Activated T-helper 1 cell treated with anti-CD3 and anti-CD28 coated beads, Interleukin-12 subunit alpha, Interleukin-12 subunit beta, Interleukin-2, Interleukin-4 antibody, amounts not matched to agents 30 ng/mL and 10 ng/mL and 1 ng/mL, durations not matched to agents 14 hours and 24 hours and 36 hours (primary cell): ENCODE measurements at regions not wholly inside any gene's neighbourhood (a gene's known extent, or its start where the extent isn't known, plus 50 kb on each side); places are given as distances from the start of the nearest gene placed in this dataset.
"Not testable (repeated sequence)": the region's sequence is repeated elsewhere in the genome, so short reads cannot be mapped to it uniquely, and the experiment has no call there.

Source experiments
- DNase-seq: peaks from one replicate; pipeline ENCODE4 v3.0.0; 2021; ENCODE audit warnings: low spot score
- H3K27ac Mint-ChIP-seq: one replicate; pipeline ENCODE4 v1.8.0; 2021; ENCODE audit warnings: mild to moderate bottlenecking, mixed read lengths
- H3K27me3 Mint-ChIP-seq: one replicate; pipeline ENCODE4 v1.8.0; 2022; ENCODE audit warnings: mild to moderate bottlenecking, moderate library complexity, mixed read lengths; ENCODE audit not compliant: insufficient read depth
- H3K36me3 Mint-ChIP-seq: one replicate; pipeline ENCODE4 v1.8.0; 2021; ENCODE audit warnings: low read depth, mixed read lengths
- H3K4me1 Mint-ChIP-seq: one replicate; pipeline ENCODE4 v1.8.0; 2021; ENCODE audit warnings: low read depth, mixed read lengths
- H3K4me3 Mint-ChIP-seq: one replicate; pipeline ENCODE4 v1.8.0; 2021; ENCODE audit warnings: mild to moderate bottlenecking, moderate library complexity, mixed read lengths
- H3K9me3 Mint-ChIP-seq: one replicate; pipeline ENCODE4 v1.8.0; 2021; ENCODE audit warnings: mixed read lengths
- intact Hi-C: fragments of 100-400 bp; cut with micrococcal nuclease; formaldehyde crosslinking; loops from one replicate; pipeline ENCODE4 v1.15.1; 2024

- Mint-ChIP-seq H3K4me3 (no peak overlapping the region), H3K27ac (no peak overlapping the region), H3K4me1 (no peaks in the 10 kb centered on the region), H3K36me3 (no peaks in the 10 kb centered on the region), H3K9me3 (no peaks in the 10 kb centered on the region), H3K27me3 (no peaks in the 10 kb centered on the region)
- no peak for DNase-seq
- intact Hi-C loops, result no loop called here
These were observed 188.9 kb upstream of the DDX53 start for GRCh38 chrX:22810876-22811275.

- DNase-seq, result no peak
- intact Hi-C loops, result no loop called here
- H3K27me3 Mint-ChIP-seq, result no peaks in the 10 kb centered on the region
- H3K36me3 Mint-ChIP-seq, result no peaks in the 10 kb centered on the region
- no peaks in the 10 kb centered on the region for H3K9me3 Mint-ChIP-seq
- H3K4me1 Mint-ChIP-seq, result no peaks in the 10 kb centered on the region
- no peak overlapping the region for H3K27ac Mint-ChIP-seq
- H3K4me3 Mint-ChIP-seq, result no peak overlapping the region
These were observed 181.7 kb upstream of the DDX53 start for GRCh38 chrX:22818061-22818460.

GRCh38 chrX:22855693-22856092 lies 144.1 kb upstream of the DDX53 start:
- intact Hi-C loops, result no loop called here
- Mint-ChIP-seq H3K27me3 (no peaks in the 10 kb centered on the region), H3K9me3 (no peaks in the 10 kb centered on the region), H3K4me1 (no peaks in the 10 kb centered on the region), H3K27ac (no peak overlapping the region), H3K4me3 (no peak overlapping the region), H3K36me3 (no peaks in the 10 kb centered on the region)
- no peak for DNase-seq

GRCh38 chrX:22859642-22860041 lies 140.1 kb upstream of the DDX53 start:
- H3K36me3 Mint-ChIP-seq, result no peaks in the 10 kb centered on the region
- no peaks in the 10 kb centered on the region for H3K9me3 Mint-ChIP-seq
- no peak overlapping the region for H3K27ac Mint-ChIP-seq
- H3K4me3 Mint-ChIP-seq, result no peak overlapping the region
- no peak for DNase-seq
- H3K4me1 Mint-ChIP-seq, result no peaks in the 10 kb centered on the region
- H3K27me3 Mint-ChIP-seq, result no peaks in the 10 kb centered on the region
- intact Hi-C loops, result no loop called here

GRCh38 chrX:22866801-22867200 lies 133.0 kb upstream of the DDX53 start:
- peaks cover 12% of the 10 kb centered on the region for H3K9me3 Mint-ChIP-seq
- H3K27ac Mint-ChIP-seq, H3K36me3 Mint-ChIP-seq, DNase-seq, H3K27me3 Mint-ChIP-seq, H3K4me3 Mint-ChIP-seq, intact Hi-C loops, H3K4me1 Mint-ChIP-seq: not testable (repeated sequence)

GRCh38 chrX:22882543-22882942 lies 117.2 kb upstream of the DDX53 start:
- intact Hi-C loops, result no loop called here
- Mint-ChIP-seq H3K4me3 (no peak overlapping the region), H3K36me3 (no peaks in the 10 kb centered on the region), H3K9me3 (no peaks in the 10 kb centered on the region), H3K4me1 (no peaks in the 10 kb centered on the region), H3K27ac (no peak overlapping the region), H3K27me3 (no peaks in the 10 kb centered on the region)
- no peak for DNase-seq

GRCh38 chrX:22889819-22890218 lies 109.9 kb upstream of the DDX53 start:
- H3K4me1 Mint-ChIP-seq, result no peaks in the 10 kb centered on the region
- no peak for DNase-seq

GRCh38 chrX:22912616-22913015 lies 87.1 kb upstream of the DDX53 start:
- intact Hi-C loops, result no loop called here
- H3K27me3 Mint-ChIP-seq, result no peaks in the 10 kb centered on the region
- no peak for DNase-seq
- no peak overlapping the region for H3K27ac Mint-ChIP-seq
- H3K4me3 Mint-ChIP-seq, result no peak overlapping the region
- H3K36me3 Mint-ChIP-seq, result no peaks in the 10 kb centered on the region
- no peaks in the 10 kb centered on the region for H3K9me3 Mint-ChIP-seq
- no peaks in the 10 kb centered on the region for H3K4me1 Mint-ChIP-seq

More at GRCh38 chrX:22889819-22890218, 109.9 kb upstream of the DDX53 start:
- no peak overlapping the region for H3K4me3 Mint-ChIP-seq
- intact Hi-C loops, result no loop called here
- H3K36me3 Mint-ChIP-seq, result no peaks in the 10 kb centered on the region
- no peaks in the 10 kb centered on the region for H3K9me3 Mint-ChIP-seq
- H3K27me3 Mint-ChIP-seq, result no peaks in the 10 kb centered on the region
- H3K27ac Mint-ChIP-seq, result no peak overlapping the region

- intact Hi-C loops, result no loop called here
- Mint-ChIP-seq H3K4me1 (no peaks in the 10 kb centered on the region), H3K27me3 (no peaks in the 10 kb centered on the region), H3K4me3 (no peak overlapping the region), H3K27ac (no peak overlapping the region), H3K9me3 (no peaks in the 10 kb centered on the region), H3K36me3 (no peaks in the 10 kb centered on the region)
- DNase-seq, result no peak
These were observed 76.8 kb upstream of the DDX53 start for GRCh38 chrX:22922961-22923360.

GRCh38 chrX:22934640-22935039 lies 65.1 kb upstream of the DDX53 start:
- intact Hi-C loops, result no loop called here
- H3K27me3 Mint-ChIP-seq, result no peaks in the 10 kb centered on the region
- H3K9me3 Mint-ChIP-seq, result no peaks in the 10 kb centered on the region
- no peak overlapping the region for H3K27ac Mint-ChIP-seq
- DNase-seq, result no peak
- H3K4me3 Mint-ChIP-seq, result no peak overlapping the region
- no peaks in the 10 kb centered on the region for H3K4me1 Mint-ChIP-seq
- no peaks in the 10 kb centered on the region for H3K36me3 Mint-ChIP-seq

GRCh38 chrX:22944945-22945344 lies 54.8 kb upstream of the DDX53 start:
- no peak overlapping the region for H3K27ac Mint-ChIP-seq
- H3K36me3 Mint-ChIP-seq, result no peaks in the 10 kb centered on the region
- no peaks in the 10 kb centered on the region for H3K9me3 Mint-ChIP-seq
- DNase-seq, result no peak
- no peaks in the 10 kb centered on the region for H3K27me3 Mint-ChIP-seq
- intact Hi-C loops, result no loop called here
- no peaks in the 10 kb centered on the region for H3K4me1 Mint-ChIP-seq
- H3K4me3 Mint-ChIP-seq, result no peak overlapping the region
